DND-41 (cell line): ENCODE measurements at regions not wholly inside any gene's neighbourhood (a gene's known extent, or its start where the extent isn't known, plus 50 kb on each side); places are given as distances from the start of the nearest gene placed in this dataset.

Experiments used
- ATAC-seq: fragments of 200-7000 bp; cut with Tn5 transposase; 3 replicates; pipeline ENCODE4 v1.9.1; 2021; ENCODE audit warnings: low read depth; ENCODE audit not compliant: insufficient read depth
- DNase-seq: peaks from one replicate; pipeline ENCODE4 v3.0.0-alpha.2; 2020
- H2AFZ ChIP-seq: 2 replicates; pipeline ENCODE4 v1.6.0; 2012; ENCODE audit warnings: low read depth, low read length
- H3K27ac ChIP-seq: 2 replicates; pipeline ENCODE4 v1.5.1; 2012; ENCODE audit warnings: low read length, inconsistent platforms
- H3K27me3 ChIP-seq: fragments of 200-600 bp; sonication (generic); 2 replicates; pipeline ENCODE4 v1.6.0; 2012; ENCODE audit warnings: low read length, mild to moderate bottlenecking, inconsistent platforms; ENCODE audit not compliant: insufficient read depth, poor library complexity
- H3K36me3 ChIP-seq: 2 replicates; pipeline ENCODE4 v1.5.1; 2012; ENCODE audit warnings: low read length, inconsistent platforms; ENCODE audit not compliant: insufficient read depth
- H3K4me1 ChIP-seq: 2 replicates; pipeline ENCODE4 v1.5.1; 2012; ENCODE audit warnings: mild to moderate bottlenecking, low read length; ENCODE audit not compliant: insufficient read depth
- H3K4me2 ChIP-seq: 2 replicates; pipeline ENCODE4 v1.6.0; 2012; ENCODE audit warnings: mild to moderate bottlenecking, moderate library complexity, low read length, inconsistent platforms; ENCODE audit not compliant: insufficient read depth
- H3K4me3 ChIP-seq, 2 experiments: fragments of 200-600 bp in 1 of 2; shearing (Covaris generic) in 1 of 2; 2 replicates each; pipeline ENCODE4 v1.5.1; 2012 to 2016; ENCODE audit warnings: inconsistent platforms in 2 of 2, low read length in 2 of 2, mild to moderate bottlenecking in 2 of 2, low read depth in 1 of 2, moderate library complexity in 1 of 2
- H3K79me2 ChIP-seq: 2 replicates; pipeline ENCODE4 v1.6.0; 2012; ENCODE audit warnings: low read length, inconsistent platforms; ENCODE audit not compliant: insufficient read depth
- H3K9ac ChIP-seq: 2 replicates; pipeline ENCODE4 v1.6.0; 2012; ENCODE audit warnings: low read depth, mild to moderate bottlenecking, inconsistent platforms, low read length, moderate library complexity
- H3K9me3 ChIP-seq: 2 replicates; pipeline ENCODE4 v1.5.1; 2012; ENCODE audit warnings: low read length, moderate library complexity, mild to moderate bottlenecking, inconsistent platforms; ENCODE audit not compliant: insufficient read depth, severe bottlenecking
- H4K20me1 ChIP-seq: 2 replicates; pipeline ENCODE4 v1.6.0; 2012; ENCODE audit warnings: low read length; ENCODE audit not compliant: insufficient read depth
- EZH2 ChIP-seq: IDR thresholded peaks from 3 replicates; pipeline ENCODE4 v1.6.1; 2012; ENCODE audit warnings: borderline replicate concordance, low read depth, mild to moderate bottlenecking, moderate library complexity, low read length, inconsistent platforms; ENCODE audit not compliant: severe bottlenecking
- TF ChIP-seq, protein P1 (sequence below): IDR thresholded peaks from 2 replicates; pipeline ENCODE4 v1.5.1; 2012; ENCODE audit warnings: borderline replicate concordance, low read length, moderate library complexity, mild to moderate bottlenecking; ENCODE audit not compliant: poor library complexity, severe bottlenecking; ENCODE audit errors: extremely low read depth

DNA sequence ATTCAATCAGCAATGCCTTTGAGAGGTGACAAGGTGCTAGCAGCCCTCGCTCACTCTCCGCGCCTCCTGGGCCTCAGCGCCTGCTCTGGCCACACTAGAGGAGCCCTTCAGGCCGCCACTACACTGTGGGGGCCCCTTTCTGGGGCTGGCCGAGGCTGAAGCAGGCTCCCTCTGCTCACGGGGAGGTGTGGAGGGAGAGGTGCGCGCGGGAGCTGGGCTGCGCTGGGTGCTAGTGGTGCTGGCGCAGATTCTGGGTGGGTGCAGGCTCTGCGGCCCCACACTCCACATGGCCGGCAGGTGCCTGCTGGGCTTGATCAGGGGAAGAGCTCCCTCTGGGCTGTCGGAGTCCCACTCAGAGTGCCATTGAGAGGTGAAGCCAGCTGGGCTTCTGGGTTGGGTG is 351.0 kb downstream of the GASK1B start:
- TF ChIP-seq EZH2, result no peak
- TF ChIP-seq, protein P1, sequence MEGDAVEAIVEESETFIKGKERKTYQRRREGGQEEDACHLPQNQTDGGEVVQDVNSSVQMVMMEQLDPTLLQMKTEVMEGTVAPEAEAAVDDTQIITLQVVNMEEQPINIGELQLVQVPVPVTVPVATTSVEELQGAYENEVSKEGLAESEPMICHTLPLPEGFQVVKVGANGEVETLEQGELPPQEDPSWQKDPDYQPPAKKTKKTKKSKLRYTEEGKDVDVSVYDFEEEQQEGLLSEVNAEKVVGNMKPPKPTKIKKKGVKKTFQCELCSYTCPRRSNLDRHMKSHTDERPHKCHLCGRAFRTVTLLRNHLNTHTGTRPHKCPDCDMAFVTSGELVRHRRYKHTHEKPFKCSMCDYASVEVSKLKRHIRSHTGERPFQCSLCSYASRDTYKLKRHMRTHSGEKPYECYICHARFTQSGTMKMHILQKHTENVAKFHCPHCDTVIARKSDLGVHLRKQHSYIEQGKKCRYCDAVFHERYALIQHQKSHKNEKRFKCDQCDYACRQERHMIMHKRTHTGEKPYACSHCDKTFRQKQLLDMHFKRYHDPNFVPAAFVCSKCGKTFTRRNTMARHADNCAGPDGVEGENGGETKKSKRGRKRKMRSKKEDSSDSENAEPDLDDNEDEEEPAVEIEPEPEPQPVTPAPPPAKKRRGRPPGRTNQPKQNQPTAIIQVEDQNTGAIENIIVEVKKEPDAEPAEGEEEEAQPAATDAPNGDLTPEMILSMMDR, result no peak
- Histone ChIP-seq H3K79me2 (no peaks in the 10 kb centered on the region), H2AFZ (no peak overlapping the region), H3K4me3 (no peak overlapping the region), H3K27me3 (no peaks in the 10 kb centered on the region), H3K4me2 (no peak overlapping the region), H3K36me3 (no peaks in the 10 kb centered on the region), H3K4me1 (no peaks in the 10 kb centered on the region), H3K9me3 (no peaks in the 10 kb centered on the region), H3K9ac (no peak overlapping the region), H3K27ac (no peak overlapping the region), H4K20me1 (no peaks in the 10 kb centered on the region)
- ATAC-seq, result no peak
- no peak for DNase-seq

DNA sequence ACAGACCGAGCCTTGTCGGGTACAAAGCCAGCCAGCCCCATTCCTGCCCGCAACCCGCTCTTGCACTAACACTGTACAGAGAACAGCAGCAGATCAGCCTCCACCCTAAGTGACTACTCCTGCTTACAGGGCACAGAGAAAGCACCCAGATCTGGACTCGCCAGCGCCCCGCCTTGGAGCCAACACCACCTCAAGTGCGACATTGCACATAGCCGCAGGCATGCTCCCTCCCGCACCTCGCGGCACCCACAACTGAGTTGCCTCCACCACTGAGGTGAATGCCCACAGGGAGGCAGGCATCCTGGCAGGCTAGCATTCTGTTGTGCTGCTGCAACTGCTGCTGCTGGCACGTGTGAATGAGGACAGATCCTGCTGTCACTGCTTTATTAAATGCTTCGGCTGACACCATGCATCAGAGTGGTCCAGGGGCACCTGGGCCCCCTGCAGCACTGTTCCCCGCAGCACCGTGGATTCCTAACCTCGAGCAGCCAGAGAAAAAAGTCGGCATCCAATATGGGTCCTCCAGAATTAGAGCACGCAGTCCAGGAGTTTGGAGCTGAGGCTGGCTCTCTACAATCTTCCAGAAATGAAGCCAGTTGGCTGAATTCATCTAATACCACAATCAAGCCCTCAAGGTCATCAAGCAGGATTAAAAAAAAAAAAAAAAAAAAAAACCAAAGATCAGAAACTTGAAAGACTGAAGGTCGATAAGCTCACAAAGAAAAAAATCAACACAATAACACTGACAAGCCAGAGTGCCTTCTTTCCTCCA is 352.9 kb downstream of the GASK1B start:
- Histone ChIP-seq H4K20me1 (no peaks in the 10 kb centered on the region), H3K36me3 (no peaks in the 10 kb centered on the region), H2AFZ (no peak overlapping the region), H3K9me3 (peaks cover 2% of the 10 kb centered on the region), H3K4me1 (no peaks in the 10 kb centered on the region), H3K79me2 (no peaks in the 10 kb centered on the region), H3K27ac (no peak overlapping the region), H3K4me2 (no peak overlapping the region), H3K4me3 (no peak overlapping the region), H3K27me3 (no peaks in the 10 kb centered on the region), H3K9ac (no peak overlapping the region)
- ATAC-seq (no peak), DNase-seq (no peak)
- TF ChIP-seq, protein P1, result no peak
- no peak for TF ChIP-seq EZH2

DNA sequence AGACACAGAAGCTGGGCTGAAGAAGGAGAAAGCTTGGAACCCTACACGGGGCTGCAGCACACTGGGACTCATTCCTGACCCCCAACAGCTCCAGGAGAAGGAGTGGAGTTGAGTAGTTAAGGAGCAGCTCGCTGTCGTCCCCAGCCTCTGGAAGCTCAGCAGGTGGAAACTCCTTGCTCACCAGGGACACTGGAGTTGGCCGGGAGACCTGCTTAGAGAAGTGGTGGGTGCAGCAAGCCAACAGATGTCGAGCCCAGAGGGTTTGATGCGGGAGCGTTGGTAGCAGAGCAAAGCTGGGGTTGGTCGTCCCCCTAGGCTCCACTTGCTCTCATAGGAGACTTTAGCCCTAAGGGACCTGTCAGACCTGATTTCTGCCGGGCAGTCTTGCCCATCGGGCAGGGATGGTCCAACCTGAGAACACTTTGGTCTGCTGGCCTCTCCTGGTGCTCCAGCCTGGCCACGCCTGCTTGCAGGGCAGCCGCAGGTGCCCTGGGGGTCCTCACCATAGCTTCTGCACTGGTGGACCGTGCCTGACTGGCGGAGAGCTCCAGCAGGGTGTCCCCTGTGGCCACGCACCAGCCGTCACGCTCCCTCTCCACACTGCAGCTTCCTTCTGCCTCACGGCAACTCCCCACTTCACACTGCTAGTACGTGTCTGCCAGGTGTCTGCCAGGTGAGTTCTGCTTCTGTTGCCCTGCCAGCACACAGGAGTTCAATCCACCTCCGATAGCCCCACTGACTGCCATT is 353.7 kb downstream of the GASK1B start:
- DNase-seq (no peak), ATAC-seq (no peak)
- H3K9ac ChIP-seq, result no peak overlapping the region
- H3K27ac ChIP-seq, result no peak overlapping the region
- H3K79me2 ChIP-seq, result no peaks in the 10 kb centered on the region
- H3K27me3 ChIP-seq, result no peaks in the 10 kb centered on the region
- no peaks in the 10 kb centered on the region for H3K36me3 ChIP-seq
- H3K9me3 ChIP-seq, result peaks cover 2% of the 10 kb centered on the region
- no peaks in the 10 kb centered on the region for H3K4me1 ChIP-seq
- no peak overlapping the region for H3K4me3 ChIP-seq
- TF ChIP-seq, protein P1, result no peak
- no peak for TF ChIP-seq EZH2
- no peak overlapping the region for H3K4me2 ChIP-seq
- no peaks in the 10 kb centered on the region for H4K20me1 ChIP-seq
- H2AFZ ChIP-seq, result no peak overlapping the region
